ENCODE measurements at regions not wholly inside any gene's neighbourhood (a gene's known extent, or its start where the extent isn't known, plus 50 kb on each side); places are given as distances from the start of the nearest gene placed in this dataset.

DNA sequence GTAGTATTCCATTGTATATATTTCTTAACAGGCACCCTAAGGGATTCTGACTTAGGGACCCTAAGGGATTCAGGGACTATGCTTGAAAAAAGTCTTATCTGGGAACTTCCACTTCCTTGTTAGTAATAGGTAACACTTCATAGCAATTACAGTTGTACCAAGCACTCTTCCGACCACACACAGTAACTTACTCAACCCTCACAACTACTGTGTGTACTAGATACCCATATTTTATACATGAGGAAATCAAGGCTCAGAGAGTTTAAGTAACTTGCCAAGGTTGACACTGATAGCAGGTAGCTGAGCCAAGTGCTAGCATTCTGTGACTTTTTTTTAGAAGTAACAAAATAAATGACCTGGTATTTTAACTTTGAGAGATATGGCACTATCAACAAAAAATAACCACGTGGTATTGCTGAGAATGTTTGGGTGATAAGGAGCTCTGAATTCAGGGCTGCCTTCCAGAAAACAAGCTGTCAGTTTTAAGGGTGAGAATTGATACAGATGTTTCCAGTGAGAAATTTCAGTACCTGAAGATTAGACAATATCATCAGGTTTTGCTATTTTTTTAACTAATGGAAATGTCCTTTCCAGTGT lies 210.3 kb upstream of the SUCLG2 start:
- TF ChIP-seq SMC3 (IDR thresholded peaks at IDR 0.05; ENCODE audit: low read depth, low read length) (no peak), CHD2 (IDR thresholded peaks at IDR 0.05; ENCODE audit: low read length, partially characterized antibody) (no peak), RFX5 (IDR thresholded peaks at IDR 0.05; ENCODE audit: low read length) (no peak), EP300 (IDR thresholded peaks at IDR 0.05; ENCODE audit: borderline replicate concordance in 1 of 2, low read depth in 1 of 2, low read length in 1 of 2) (no peak), POLR2AphosphoS5 (IDR thresholded peaks at IDR 0.05; ENCODE audit: low read depth, low read length) (no peak), NFIC (IDR thresholded peaks at IDR 0.05; ENCODE audit: borderline replicate concordance) (no peak)
- TF ChIP-seq, protein P1, sequence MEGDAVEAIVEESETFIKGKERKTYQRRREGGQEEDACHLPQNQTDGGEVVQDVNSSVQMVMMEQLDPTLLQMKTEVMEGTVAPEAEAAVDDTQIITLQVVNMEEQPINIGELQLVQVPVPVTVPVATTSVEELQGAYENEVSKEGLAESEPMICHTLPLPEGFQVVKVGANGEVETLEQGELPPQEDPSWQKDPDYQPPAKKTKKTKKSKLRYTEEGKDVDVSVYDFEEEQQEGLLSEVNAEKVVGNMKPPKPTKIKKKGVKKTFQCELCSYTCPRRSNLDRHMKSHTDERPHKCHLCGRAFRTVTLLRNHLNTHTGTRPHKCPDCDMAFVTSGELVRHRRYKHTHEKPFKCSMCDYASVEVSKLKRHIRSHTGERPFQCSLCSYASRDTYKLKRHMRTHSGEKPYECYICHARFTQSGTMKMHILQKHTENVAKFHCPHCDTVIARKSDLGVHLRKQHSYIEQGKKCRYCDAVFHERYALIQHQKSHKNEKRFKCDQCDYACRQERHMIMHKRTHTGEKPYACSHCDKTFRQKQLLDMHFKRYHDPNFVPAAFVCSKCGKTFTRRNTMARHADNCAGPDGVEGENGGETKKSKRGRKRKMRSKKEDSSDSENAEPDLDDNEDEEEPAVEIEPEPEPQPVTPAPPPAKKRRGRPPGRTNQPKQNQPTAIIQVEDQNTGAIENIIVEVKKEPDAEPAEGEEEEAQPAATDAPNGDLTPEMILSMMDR (IDR thresholded peaks at IDR 0.05) = no peak
- TF ChIP-seq, protein P2, sequence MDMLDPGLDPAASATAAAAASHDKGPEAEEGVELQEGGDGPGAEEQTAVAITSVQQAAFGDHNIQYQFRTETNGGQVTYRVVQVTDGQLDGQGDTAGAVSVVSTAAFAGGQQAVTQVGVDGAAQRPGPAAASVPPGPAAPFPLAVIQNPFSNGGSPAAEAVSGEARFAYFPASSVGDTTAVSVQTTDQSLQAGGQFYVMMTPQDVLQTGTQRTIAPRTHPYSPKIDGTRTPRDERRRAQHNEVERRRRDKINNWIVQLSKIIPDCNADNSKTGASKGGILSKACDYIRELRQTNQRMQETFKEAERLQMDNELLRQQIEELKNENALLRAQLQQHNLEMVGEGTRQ (IDR thresholded peaks at IDR 0.05; ENCODE audit: borderline replicate concordance, low read depth, low read length) = no peak
- TF ChIP-seq, protein P3, sequence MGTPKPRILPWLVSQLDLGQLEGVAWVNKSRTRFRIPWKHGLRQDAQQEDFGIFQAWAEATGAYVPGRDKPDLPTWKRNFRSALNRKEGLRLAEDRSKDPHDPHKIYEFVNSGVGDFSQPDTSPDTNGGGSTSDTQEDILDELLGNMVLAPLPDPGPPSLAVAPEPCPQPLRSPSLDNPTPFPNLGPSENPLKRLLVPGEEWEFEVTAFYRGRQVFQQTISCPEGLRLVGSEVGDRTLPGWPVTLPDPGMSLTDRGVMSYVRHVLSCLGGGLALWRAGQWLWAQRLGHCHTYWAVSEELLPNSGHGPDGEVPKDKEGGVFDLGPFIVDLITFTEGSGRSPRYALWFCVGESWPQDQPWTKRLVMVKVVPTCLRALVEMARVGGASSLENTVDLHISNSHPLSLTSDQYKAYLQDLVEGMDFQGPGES (IDR thresholded peaks at IDR 0.05; ENCODE audit: low read depth, low read length) = no peak
- TF ChIP-seq, protein P4, sequence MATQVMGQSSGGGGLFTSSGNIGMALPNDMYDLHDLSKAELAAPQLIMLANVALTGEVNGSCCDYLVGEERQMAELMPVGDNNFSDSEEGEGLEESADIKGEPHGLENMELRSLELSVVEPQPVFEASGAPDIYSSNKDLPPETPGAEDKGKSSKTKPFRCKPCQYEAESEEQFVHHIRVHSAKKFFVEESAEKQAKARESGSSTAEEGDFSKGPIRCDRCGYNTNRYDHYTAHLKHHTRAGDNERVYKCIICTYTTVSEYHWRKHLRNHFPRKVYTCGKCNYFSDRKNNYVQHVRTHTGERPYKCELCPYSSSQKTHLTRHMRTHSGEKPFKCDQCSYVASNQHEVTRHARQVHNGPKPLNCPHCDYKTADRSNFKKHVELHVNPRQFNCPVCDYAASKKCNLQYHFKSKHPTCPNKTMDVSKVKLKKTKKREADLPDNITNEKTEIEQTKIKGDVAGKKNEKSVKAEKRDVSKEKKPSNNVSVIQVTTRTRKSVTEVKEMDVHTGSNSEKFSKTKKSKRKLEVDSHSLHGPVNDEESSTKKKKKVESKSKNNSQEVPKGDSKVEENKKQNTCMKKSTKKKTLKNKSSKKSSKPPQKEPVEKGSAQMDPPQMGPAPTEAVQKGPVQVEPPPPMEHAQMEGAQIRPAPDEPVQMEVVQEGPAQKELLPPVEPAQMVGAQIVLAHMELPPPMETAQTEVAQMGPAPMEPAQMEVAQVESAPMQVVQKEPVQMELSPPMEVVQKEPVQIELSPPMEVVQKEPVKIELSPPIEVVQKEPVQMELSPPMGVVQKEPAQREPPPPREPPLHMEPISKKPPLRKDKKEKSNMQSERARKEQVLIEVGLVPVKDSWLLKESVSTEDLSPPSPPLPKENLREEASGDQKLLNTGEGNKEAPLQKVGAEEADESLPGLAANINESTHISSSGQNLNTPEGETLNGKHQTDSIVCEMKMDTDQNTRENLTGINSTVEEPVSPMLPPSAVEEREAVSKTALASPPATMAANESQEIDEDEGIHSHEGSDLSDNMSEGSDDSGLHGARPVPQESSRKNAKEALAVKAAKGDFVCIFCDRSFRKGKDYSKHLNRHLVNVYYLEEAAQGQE (IDR thresholded peaks at IDR 0.05; ENCODE audit: low read depth, low read length) = no peak
- TF ChIP-seq, protein P5, sequence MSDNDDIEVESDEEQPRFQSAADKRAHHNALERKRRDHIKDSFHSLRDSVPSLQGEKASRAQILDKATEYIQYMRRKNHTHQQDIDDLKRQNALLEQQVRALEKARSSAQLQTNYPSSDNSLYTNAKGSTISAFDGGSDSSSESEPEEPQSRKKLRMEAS (IDR thresholded peaks at IDR 0.05; ENCODE audit: low read depth) = no peak
